Ishikawa (cell line): ENCODE measurements at regions not wholly inside any gene's neighbourhood (a gene's known extent, or its start where the extent isn't known, plus 50 kb on each side); places are given as distances from the start of the nearest gene placed in this dataset.

ENCODE experiments used
- CEBPB ChIP-seq: IDR thresholded peaks from 2 replicates; pipeline ENCODE4 v1.6.1; 2012
- CREB1 ChIP-seq: IDR thresholded peaks from 2 replicates; pipeline ENCODE4 v1.6.1; 2012; ENCODE audit warnings: low read depth
- EGR1 ChIP-seq: IDR thresholded peaks from 2 replicates; pipeline ENCODE4 v1.6.1; 2012
- EP300 ChIP-seq: IDR thresholded peaks from 2 replicates; pipeline ENCODE4 v1.6.1; 2012; ENCODE audit warnings: borderline replicate concordance
- FOXM1 ChIP-seq: IDR thresholded peaks from 2 replicates; pipeline ENCODE4 v1.6.1; 2012; ENCODE audit warnings: low read depth, borderline replicate concordance
- MAX ChIP-seq: IDR thresholded peaks from 2 replicates; pipeline ENCODE4 v1.6.1; 2012
- NFIC ChIP-seq: IDR thresholded peaks from 2 replicates; pipeline ENCODE4 v1.6.1; 2012
- RAD21 ChIP-seq: IDR thresholded peaks from 2 replicates; pipeline ENCODE4 v1.6.1; 2012; ENCODE audit warnings: low read depth
- REST ChIP-seq: IDR thresholded peaks from 2 replicates; pipeline ENCODE4 v1.6.1; 2012; ENCODE audit warnings: low read depth, mild to moderate bottlenecking
- TAF1 ChIP-seq: IDR thresholded peaks from 2 replicates; pipeline ENCODE4 v1.6.1; 2012; ENCODE audit warnings: low read depth, mild to moderate bottlenecking
- TCF12 ChIP-seq: IDR thresholded peaks from 2 replicates; pipeline ENCODE4 v1.6.1; 2012; ENCODE audit warnings: low read depth
- TEAD4 ChIP-seq: IDR thresholded peaks from 2 replicates; pipeline ENCODE4 v1.6.1; 2012
- USF1 ChIP-seq: IDR thresholded peaks from 2 replicates; pipeline ENCODE4 v1.6.1; 2012
- YY1 ChIP-seq: IDR thresholded peaks from 2 replicates; pipeline ENCODE4 v1.6.1; 2012; ENCODE audit warnings: low read depth
- ZBTB7A ChIP-seq: IDR thresholded peaks from 2 replicates; pipeline ENCODE4 v1.6.1; 2012; ENCODE audit warnings: low read depth

GRCh38 chr2:38474021-38474456 lies 97.0 kb upstream of the ATL2 start:
- no peak for TF ChIP-seq TAF1
- no peak for TF ChIP-seq CEBPB
- no peak for TF ChIP-seq TCF12
- no peak for TF ChIP-seq ZBTB7A
- no peak for TF ChIP-seq YY1
- TF ChIP-seq REST = no peak
- TF ChIP-seq USF1 = no peak
- no peak for TF ChIP-seq NFIC
- TF ChIP-seq MAX = no peak
- no peak for TF ChIP-seq RAD21
- no peak for TF ChIP-seq CREB1
- no peak for TF ChIP-seq FOXM1
- no peak for TF ChIP-seq TEAD4
- no peak for TF ChIP-seq EGR1
- TF ChIP-seq EP300 = no peak

- TF ChIP-seq TCF12 (no peak), TEAD4 (no peak), REST (no peak), TAF1 (no peak), FOXM1 (no peak), MAX (no peak), EP300 (no peak), ZBTB7A (no peak), RAD21 (no peak), CEBPB (no peak), EGR1 (no peak), YY1 (no peak), NFIC (no peak), CREB1 (no peak), USF1 (no peak)
Observed at GRCh38 chr2:38473333-38474005, 96.4 kb upstream of the ATL2 start.

GRCh38 chr2:38470115-38470514 lies 93.0 kb upstream of the ATL2 start:
- TF ChIP-seq RAD21 = no peak
- no peak for TF ChIP-seq CREB1
- no peak for TF ChIP-seq TAF1
- TF ChIP-seq TEAD4 = no peak
- TF ChIP-seq CEBPB = no peak
- no peak for TF ChIP-seq FOXM1
- TF ChIP-seq REST = no peak
- TF ChIP-seq NFIC = no peak
- no peak for TF ChIP-seq USF1
- no peak for TF ChIP-seq EGR1
- no peak for TF ChIP-seq EP300
- no peak for TF ChIP-seq YY1
- TF ChIP-seq MAX = no peak
- no peak for TF ChIP-seq ZBTB7A
